Panc1 (cell line): ENCODE measurements at regions not wholly inside any gene's neighbourhood (a gene's known extent, or its start where the extent isn't known, plus 50 kb on each side); places are given as distances from the start of the nearest gene placed in this dataset.

Experiments used
- ATAC-seq: fragments of 200-7000 bp; cut with Tn5 transposase; 2 replicates; pipeline ENCODE4 v1.9.1; 2020; ENCODE audit warnings: mild to moderate bottlenecking, moderate library complexity
- BruUV-seq: library from RNA; stranded (reverse); fragments of 400-500 nt; replicated peaks from 2 replicates; lab custom pipeline; 2021; lab: Mats Ljungman, UMichigan
- CTCF ChIA-PET: fragments of 300-600 bp; sonication (Branson Sonifier 250); formaldehyde crosslinking; loops from one replicate; lab custom pipeline; 2022; ENCODE audit warnings: antibody characterized with exemption; lab: Charles Lee
- POLR2A ChIA-PET: fragments of 300-600 bp; sonication (Branson Sonifier 250); formaldehyde crosslinking; loops from one replicate; lab custom pipeline; 2022; ENCODE audit warnings: antibody characterized with exemption; lab: Charles Lee
- DNase-seq: peaks from one replicate; pipeline ENCODE4 v3.0.0-alpha.2; 2010; ENCODE audit warnings: low read depth, low spot score
- H3K27ac ChIP-seq: 2 replicates; pipeline ENCODE4 v1.5.1; 2011; ENCODE audit warnings: mild to moderate bottlenecking, low read length, inconsistent platforms
- H3K27me3 ChIP-seq: fragments of 200-500 bp; sonication (Bioruptor generic); 2 replicates; pipeline ENCODE4 v1.6.0; 2014; ENCODE audit warnings: low read length, inconsistent platforms; ENCODE audit not compliant: control insufficient read depth, insufficient read depth
- H3K36me3 ChIP-seq: fragments of 200-500 bp; sonication (Bioruptor generic); 2 replicates; pipeline ENCODE4 v1.5.1; 2014; ENCODE audit warnings: inconsistent platforms, mild to moderate bottlenecking, low read length, moderate library complexity; ENCODE audit not compliant: control insufficient read depth, insufficient read depth
- H3K4me1 ChIP-seq: 2 replicates; pipeline ENCODE4 v1.5.1; 2011; ENCODE audit warnings: inconsistent platforms, mild to moderate bottlenecking, low read length, moderate library complexity; ENCODE audit not compliant: control insufficient read depth, insufficient read depth
- H3K4me3 ChIP-seq, 2 experiments: 2 replicates each; pipeline ENCODE4 v1.5.1; 2011 to 2012; ENCODE audit warnings: low read depth in 2 of 2, low read length in 2 of 2, mild to moderate bottlenecking in 2 of 2, inconsistent platforms in 1 of 2, moderate library complexity in 1 of 2
- H3K9me3 ChIP-seq: fragments of 200-500 bp; sonication (Bioruptor generic); 2 replicates; pipeline ENCODE4 v1.5.1; 2014; ENCODE audit warnings: low read depth, mild to moderate bottlenecking, inconsistent platforms, low read length, moderate library complexity; ENCODE audit not compliant: control insufficient read depth, insufficient read depth
- POLR2AphosphoS5 ChIP-seq: IDR thresholded peaks from 2 replicates; pipeline ENCODE4 v1.6.1; 2012; ENCODE audit warnings: mild to moderate bottlenecking, low read depth, low read length, moderate library complexity
- SIN3A ChIP-seq: IDR thresholded peaks from 2 replicates; pipeline ENCODE4 v1.6.1; 2012; ENCODE audit warnings: low read depth, mild to moderate bottlenecking, low read length, moderate library complexity, borderline replicate concordance; ENCODE audit not compliant: insufficient read depth
- TCF7L2 ChIP-seq: IDR thresholded peaks from 2 replicates; pipeline ENCODE4 v1.6.1; 2011; ENCODE audit warnings: mild to moderate bottlenecking, low read depth, low read length, inconsistent platforms
- in situ Hi-C: cut with HindIII; loops from 2 replicates; pipeline ENCODE4 v1.10.0; 2016; ENCODE audit warnings: low sequenced_read_pairs, low pct_unique_long_range_greater_than_20kb
- intact Hi-C: fragments of 100-400 bp; cut with micrococcal nuclease; formaldehyde crosslinking; loops from one replicate; pipeline ENCODE4 v1.10.0; 2022; ENCODE audit not compliant: unreplicated experiment
- TF ChIP-seq, protein P1 (sequence below): fragments of 450-650 bp; IDR thresholded peaks from 2 replicates; pipeline ENCODE4 v1.5.1; 2017; ENCODE audit warnings: mild to moderate bottlenecking
- TF ChIP-seq, protein P2 (sequence below), 2 experiments: IDR thresholded peaks; 2 replicates each; pipeline ENCODE4 v1.6.1; 2011 to 2012; ENCODE audit warnings: low read depth in 2 of 2, control low read depth in 1 of 2, low read length in 1 of 2, mild to moderate bottlenecking in 1 of 2, moderate library complexity in 1 of 2; ENCODE audit not compliant: insufficient read depth in 1 of 2

DNA sequence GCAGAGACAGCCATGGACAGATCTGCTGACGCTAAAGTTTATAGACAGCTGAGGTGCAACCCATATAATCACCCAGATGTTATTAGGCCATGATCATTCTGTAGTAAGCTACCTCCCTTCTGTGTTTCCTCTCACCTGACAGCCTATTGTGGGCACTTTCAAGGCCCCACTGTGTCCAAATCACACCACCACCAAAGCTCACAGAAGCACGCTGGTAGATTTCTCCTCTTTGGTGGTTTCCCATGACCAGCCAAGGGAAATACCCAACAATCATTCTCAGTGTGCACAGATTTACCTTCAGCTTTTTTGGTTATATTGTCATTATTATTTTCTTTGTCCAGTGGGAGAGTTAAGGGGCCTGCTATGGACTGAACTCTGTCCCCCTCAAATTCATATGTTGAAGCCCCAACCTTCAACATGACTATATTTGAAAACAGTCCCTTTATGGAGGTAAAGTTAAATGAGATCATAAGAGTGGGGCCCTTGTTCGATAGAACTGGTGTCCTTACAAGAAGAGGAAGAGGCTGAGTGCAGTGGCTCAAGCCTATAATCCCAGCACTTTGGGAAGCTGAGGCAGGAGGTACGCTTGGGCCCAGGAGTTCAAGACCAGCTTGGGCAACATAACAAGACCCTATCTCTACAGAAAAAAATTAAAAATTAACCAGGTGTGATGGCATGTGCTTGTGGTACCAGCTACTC lies 74.0 kb upstream of the MSH6 start:
- no peaks in the 10 kb centered on the region for H3K4me1 ChIP-seq
- BruUV-seq, result no TSS peak
- H3K4me3 ChIP-seq, result no peak overlapping the region
- H3K36me3 ChIP-seq, result no peaks in the 10 kb centered on the region
- ChIA-PET CTCF (no interaction called here), POLR2A (no interaction called here)
- in situ Hi-C loops (no loop called here), intact Hi-C loops (no loop called here)
- H3K27ac ChIP-seq, result no peak overlapping the region
- no peaks in the 10 kb centered on the region for H3K9me3 ChIP-seq
- ATAC-seq, result no peak
- H3K27me3 ChIP-seq, result no peaks in the 10 kb centered on the region
- DNase-seq, result no peak
- TF ChIP-seq SIN3A (no peak), POLR2AphosphoS5 (no peak)
- TF ChIP-seq, protein P1, sequence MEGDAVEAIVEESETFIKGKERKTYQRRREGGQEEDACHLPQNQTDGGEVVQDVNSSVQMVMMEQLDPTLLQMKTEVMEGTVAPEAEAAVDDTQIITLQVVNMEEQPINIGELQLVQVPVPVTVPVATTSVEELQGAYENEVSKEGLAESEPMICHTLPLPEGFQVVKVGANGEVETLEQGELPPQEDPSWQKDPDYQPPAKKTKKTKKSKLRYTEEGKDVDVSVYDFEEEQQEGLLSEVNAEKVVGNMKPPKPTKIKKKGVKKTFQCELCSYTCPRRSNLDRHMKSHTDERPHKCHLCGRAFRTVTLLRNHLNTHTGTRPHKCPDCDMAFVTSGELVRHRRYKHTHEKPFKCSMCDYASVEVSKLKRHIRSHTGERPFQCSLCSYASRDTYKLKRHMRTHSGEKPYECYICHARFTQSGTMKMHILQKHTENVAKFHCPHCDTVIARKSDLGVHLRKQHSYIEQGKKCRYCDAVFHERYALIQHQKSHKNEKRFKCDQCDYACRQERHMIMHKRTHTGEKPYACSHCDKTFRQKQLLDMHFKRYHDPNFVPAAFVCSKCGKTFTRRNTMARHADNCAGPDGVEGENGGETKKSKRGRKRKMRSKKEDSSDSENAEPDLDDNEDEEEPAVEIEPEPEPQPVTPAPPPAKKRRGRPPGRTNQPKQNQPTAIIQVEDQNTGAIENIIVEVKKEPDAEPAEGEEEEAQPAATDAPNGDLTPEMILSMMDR, result no peak
- TF ChIP-seq, protein P2, sequence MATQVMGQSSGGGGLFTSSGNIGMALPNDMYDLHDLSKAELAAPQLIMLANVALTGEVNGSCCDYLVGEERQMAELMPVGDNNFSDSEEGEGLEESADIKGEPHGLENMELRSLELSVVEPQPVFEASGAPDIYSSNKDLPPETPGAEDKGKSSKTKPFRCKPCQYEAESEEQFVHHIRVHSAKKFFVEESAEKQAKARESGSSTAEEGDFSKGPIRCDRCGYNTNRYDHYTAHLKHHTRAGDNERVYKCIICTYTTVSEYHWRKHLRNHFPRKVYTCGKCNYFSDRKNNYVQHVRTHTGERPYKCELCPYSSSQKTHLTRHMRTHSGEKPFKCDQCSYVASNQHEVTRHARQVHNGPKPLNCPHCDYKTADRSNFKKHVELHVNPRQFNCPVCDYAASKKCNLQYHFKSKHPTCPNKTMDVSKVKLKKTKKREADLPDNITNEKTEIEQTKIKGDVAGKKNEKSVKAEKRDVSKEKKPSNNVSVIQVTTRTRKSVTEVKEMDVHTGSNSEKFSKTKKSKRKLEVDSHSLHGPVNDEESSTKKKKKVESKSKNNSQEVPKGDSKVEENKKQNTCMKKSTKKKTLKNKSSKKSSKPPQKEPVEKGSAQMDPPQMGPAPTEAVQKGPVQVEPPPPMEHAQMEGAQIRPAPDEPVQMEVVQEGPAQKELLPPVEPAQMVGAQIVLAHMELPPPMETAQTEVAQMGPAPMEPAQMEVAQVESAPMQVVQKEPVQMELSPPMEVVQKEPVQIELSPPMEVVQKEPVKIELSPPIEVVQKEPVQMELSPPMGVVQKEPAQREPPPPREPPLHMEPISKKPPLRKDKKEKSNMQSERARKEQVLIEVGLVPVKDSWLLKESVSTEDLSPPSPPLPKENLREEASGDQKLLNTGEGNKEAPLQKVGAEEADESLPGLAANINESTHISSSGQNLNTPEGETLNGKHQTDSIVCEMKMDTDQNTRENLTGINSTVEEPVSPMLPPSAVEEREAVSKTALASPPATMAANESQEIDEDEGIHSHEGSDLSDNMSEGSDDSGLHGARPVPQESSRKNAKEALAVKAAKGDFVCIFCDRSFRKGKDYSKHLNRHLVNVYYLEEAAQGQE (IDR thresholded peaks at IDR 0.05; ENCODE audit: insufficient read depth in 1 of 2, low read depth in 2 of 2, low read length in 1 of 2), result no peak

DNA sequence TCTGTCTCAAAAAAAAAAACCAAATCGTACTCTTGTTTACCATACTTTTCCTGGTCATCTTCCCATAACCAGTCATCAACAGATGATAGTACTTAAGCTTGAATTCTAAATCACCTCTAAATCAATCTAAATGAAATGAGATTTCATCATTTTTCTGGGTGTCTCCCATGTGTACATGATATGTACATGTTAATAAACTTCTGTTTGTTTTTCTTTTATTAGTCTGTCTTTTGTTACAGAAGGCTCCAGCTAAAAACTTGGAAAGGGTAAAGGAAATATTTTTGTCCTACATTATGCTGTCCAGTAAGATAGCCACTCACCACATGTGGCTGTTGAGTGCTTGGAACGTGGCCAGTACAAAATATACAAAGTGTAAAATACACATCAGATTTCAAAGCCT lies 78.7 kb upstream of the MSH6 start:
- intact Hi-C loops (no loop called here), in situ Hi-C loops (no loop called here)
- CTCF ChIA-PET, result no interaction called here
- ATAC-seq (no peak), DNase-seq (no peak)
- Histone ChIP-seq H3K9me3 (no peaks in the 10 kb centered on the region), H3K27ac (no peak overlapping the region), H3K4me1 (no peaks in the 10 kb centered on the region), H3K4me3 (no peak overlapping the region), H3K27me3 (no peaks in the 10 kb centered on the region), H3K36me3 (no peaks in the 10 kb centered on the region)
- POLR2A ChIA-PET, result interaction anchor here (0.6 kb wide), 1 partner anchor 303 kb away, joined by 3 read pairs; no protein-coding TSS in a partner anchor
- TF ChIP-seq, protein P1, result no peak
- TF ChIP-seq POLR2AphosphoS5, result no peak
- TF ChIP-seq SIN3A, result no peak
- TF ChIP-seq, protein P2 (IDR thresholded peaks at IDR 0.05; ENCODE audit: insufficient read depth in 1 of 2, low read depth in 2 of 2, low read length in 1 of 2), result no peak
- TF ChIP-seq TCF7L2, result no peak
- BruUV-seq, result no TSS peak
